CD14-positive monocyte (primary cell): ENCODE measurements at regions not wholly inside any gene's neighbourhood (a gene's known extent, or its start where the extent isn't known, plus 50 kb on each side); places are given as distances from the start of the nearest gene placed in this dataset.

Experiments used
- DNase-seq, 3 donors: peaks; one replicate each; pipeline ENCODE4 v3.0.0-alpha.2; 2011 to 2022
- H2AFZ ChIP-seq: 2 replicates; pipeline ENCODE4 v1.6.0; 2012; ENCODE audit warnings: mild to moderate bottlenecking, low read depth, low read length, inconsistent platforms; ENCODE audit not compliant: insufficient read depth, poor library complexity, severe bottlenecking
- H3K27ac ChIP-seq, 2 donors: 1 replicate in 1 of 2; 2 replicates in 1 of 2; pipeline ENCODE4 v1.5.1; 2012 to 2013; ENCODE audit warnings: low read length in 2 of 2, control low read depth in 1 of 2, inconsistent platforms in 1 of 2, low read depth in 1 of 2, mild to moderate bottlenecking in 1 of 2
- H3K27me3 ChIP-seq, 2 donors: one replicate each; pipeline versions ENCODE4 v1.6.0 to v1.6.1; 2011 to 2013; ENCODE audit warnings: low read length in 2 of 2; ENCODE audit not compliant: control insufficient read depth in 2 of 2, insufficient read depth in 2 of 2
- H3K36me3 ChIP-seq, 2 donors: replicated peaks in 1 of 2; 1 replicate in 1 of 2; 2 replicates in 1 of 2; pipeline versions ENCODE4 v1.5.1 to v1.6.1; 2012 to 2013; ENCODE audit warnings: low read length in 2 of 2, control low read depth in 1 of 2, inconsistent platforms in 1 of 2, mild to moderate bottlenecking in 1 of 2; ENCODE audit not compliant: insufficient read depth in 2 of 2, control insufficient read depth in 1 of 2
- H3K4me1 ChIP-seq, 2 donors: 1 replicate in 1 of 2; 2 replicates in 1 of 2; pipeline versions ENCODE4 v1.5.1 to v1.6.1; 2012 to 2013; ENCODE audit warnings: low read length in 2 of 2, control low read depth in 1 of 2, inconsistent platforms in 1 of 2, mild to moderate bottlenecking in 1 of 2, moderate library complexity in 1 of 2; ENCODE audit not compliant: insufficient read depth in 2 of 2, control insufficient read depth in 1 of 2
- H3K4me2 ChIP-seq: replicated peaks from 2 replicates; pipeline ENCODE3; 2012; ENCODE audit warnings: low read length, moderate library complexity, mild to moderate bottlenecking; ENCODE audit not compliant: poor library complexity, severe bottlenecking; ENCODE audit errors: extremely low read depth
- H3K4me3 ChIP-seq, 3 experiments: fragments of 200-600 bp in 1 of 3; sonication (generic) in 1 of 3; replicated peaks in 1 of 3; 1 replicate in 2 of 3; 2 replicates in 1 of 3; pipeline ENCODE4 v1.5.1; 2011 to 2013; ENCODE audit warnings: low read length in 3 of 3, mild to moderate bottlenecking in 3 of 3, control low read depth in 2 of 3, low read depth in 2 of 3, inconsistent platforms in 1 of 3, moderate library complexity in 1 of 3
- H3K79me2 ChIP-seq: 2 replicates; pipeline ENCODE4 v1.6.0; 2012; ENCODE audit warnings: mild to moderate bottlenecking, control low read depth, inconsistent platforms, low read length, moderate library complexity; ENCODE audit not compliant: insufficient read depth
- H3K9ac ChIP-seq: 2 replicates; pipeline ENCODE4 v1.6.0; 2017; ENCODE audit warnings: low read length, mild to moderate bottlenecking; ENCODE audit not compliant: insufficient read depth, poor library complexity, severe bottlenecking
- H3K9me3 ChIP-seq, 2 donors: replicated peaks in 1 of 2; 1 replicate in 1 of 2; 2 replicates in 1 of 2; pipeline versions ENCODE4 v1.5.1 to v1.6.1; 2012 to 2013; ENCODE audit warnings: low read length in 2 of 2, control low read depth in 1 of 2; ENCODE audit not compliant: control insufficient read depth in 1 of 2, insufficient read depth in 1 of 2
- H4K20me1 ChIP-seq: 2 replicates; pipeline ENCODE4 v1.6.0; 2012; ENCODE audit warnings: mild to moderate bottlenecking, low read length, control low read depth, moderate library complexity; ENCODE audit not compliant: insufficient read depth
- H3K27ac Mint-ChIP-seq, 7 donors: one replicate each; pipeline ENCODE4 v1.8.0; 2020; ENCODE audit warnings: mild to moderate bottlenecking in 7 of 7, mixed read lengths in 7 of 7, moderate library complexity in 6 of 7, inconsistent platforms in 2 of 7
- H3K27me3 Mint-ChIP-seq, 3 donors: one replicate each; pipeline ENCODE4 v1.8.0; 2021 to 2022; ENCODE audit warnings: low read depth in 3 of 3, mild to moderate bottlenecking in 3 of 3, mixed read lengths in 3 of 3, moderate library complexity in 3 of 3, inconsistent platforms in 1 of 3
- H3K36me3 Mint-ChIP-seq, 2 donors: one replicate each; pipeline ENCODE4 v1.8.0; 2020; ENCODE audit warnings: mixed read lengths in 2 of 2, inconsistent platforms in 1 of 2, mild to moderate bottlenecking in 1 of 2
- H3K4me1 Mint-ChIP-seq: one replicate; pipeline ENCODE4 v1.8.0; 2020; ENCODE audit warnings: mild to moderate bottlenecking, mixed read lengths
- H3K4me3 Mint-ChIP-seq, 2 donors: one replicate each; pipeline ENCODE4 v1.8.0; 2020; ENCODE audit warnings: mild to moderate bottlenecking in 2 of 2, mixed read lengths in 2 of 2, moderate library complexity in 1 of 2
- H3K9me3 Mint-ChIP-seq, 7 donors: one replicate each; pipeline ENCODE4 v1.8.0; 2020 to 2022; ENCODE audit warnings: mixed read lengths in 7 of 7, mild to moderate bottlenecking in 6 of 7, moderate library complexity in 6 of 7, inconsistent platforms in 2 of 7
- WGBS: methylation state at CpG from one replicate; pipeline ENCODE4 v1.1.5; 2013; ENCODE audit warnings: missing lambda C conversion rate; ENCODE audit not compliant: insufficient coverage; 5-methylcytosine and 5-hydroxymethylcytosine counted together
- intact Hi-C, 2 donors: fragments of 100-400 bp; cut with micrococcal nuclease; formaldehyde crosslinking; loops; one replicate each; pipeline versions ENCODE4 v1.15.0 to v1.15.1; 2023
- TF ChIP-seq, protein P1 (sequence below): fragments of 200-600 bp; IDR thresholded peaks from one replicate; pipeline ENCODE4 v1.8.0; 2022; ENCODE audit warnings: antibody characterized with exemption, mild to moderate bottlenecking

DNA sequence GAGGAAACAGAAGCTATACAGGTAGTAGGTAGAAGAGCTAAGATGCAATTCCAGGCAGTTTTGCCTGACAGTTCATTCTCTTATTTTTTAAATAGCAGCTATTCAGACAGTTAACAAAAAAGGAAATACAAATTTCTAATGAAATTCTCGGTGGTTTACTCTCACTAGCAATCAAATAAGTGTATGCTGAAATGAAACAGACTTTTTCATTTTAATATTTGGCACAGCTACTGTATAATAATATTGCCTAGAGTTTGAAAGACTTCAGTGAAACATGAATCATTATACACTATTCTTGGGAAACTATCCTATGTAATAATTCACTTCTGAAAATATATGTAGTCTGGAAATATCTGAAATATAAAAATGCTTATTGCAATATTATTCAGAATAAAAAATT lies 463.2 kb upstream of the AGTR1 start:
- H3K27ac ChIP-seq: no peak overlapping the region
- TF ChIP-seq, protein P1, sequence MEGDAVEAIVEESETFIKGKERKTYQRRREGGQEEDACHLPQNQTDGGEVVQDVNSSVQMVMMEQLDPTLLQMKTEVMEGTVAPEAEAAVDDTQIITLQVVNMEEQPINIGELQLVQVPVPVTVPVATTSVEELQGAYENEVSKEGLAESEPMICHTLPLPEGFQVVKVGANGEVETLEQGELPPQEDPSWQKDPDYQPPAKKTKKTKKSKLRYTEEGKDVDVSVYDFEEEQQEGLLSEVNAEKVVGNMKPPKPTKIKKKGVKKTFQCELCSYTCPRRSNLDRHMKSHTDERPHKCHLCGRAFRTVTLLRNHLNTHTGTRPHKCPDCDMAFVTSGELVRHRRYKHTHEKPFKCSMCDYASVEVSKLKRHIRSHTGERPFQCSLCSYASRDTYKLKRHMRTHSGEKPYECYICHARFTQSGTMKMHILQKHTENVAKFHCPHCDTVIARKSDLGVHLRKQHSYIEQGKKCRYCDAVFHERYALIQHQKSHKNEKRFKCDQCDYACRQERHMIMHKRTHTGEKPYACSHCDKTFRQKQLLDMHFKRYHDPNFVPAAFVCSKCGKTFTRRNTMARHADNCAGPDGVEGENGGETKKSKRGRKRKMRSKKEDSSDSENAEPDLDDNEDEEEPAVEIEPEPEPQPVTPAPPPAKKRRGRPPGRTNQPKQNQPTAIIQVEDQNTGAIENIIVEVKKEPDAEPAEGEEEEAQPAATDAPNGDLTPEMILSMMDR: no peak
- intact Hi-C loops: no loop called here
- H3K27ac Mint-ChIP-seq: no peak overlapping the region
- peaks cover 0 to 6% (median 0%) of the 10 kb centered on the region in 3 donors for H3K27me3 Mint-ChIP-seq
- no peak overlapping the region for H3K4me2 ChIP-seq
- H3K4me1 Mint-ChIP-seq: no peaks in the 10 kb centered on the region
- H3K79me2 ChIP-seq: no peaks in the 10 kb centered on the region
- no peak for DNase-seq
- no peaks in the 10 kb centered on the region for H4K20me1 ChIP-seq
- peaks cover 0 to 12% (median 8%) of the 10 kb centered on the region in 7 donors for H3K9me3 Mint-ChIP-seq
- no CpG with 5 or more reads among the region's 1 CpG for WGBS
- H3K4me1 ChIP-seq: no peaks in the 10 kb centered on the region
- no peak overlapping the region for H3K4me3 ChIP-seq
- H2AFZ ChIP-seq: no peak overlapping the region
- H3K36me3 ChIP-seq: no peaks in the 10 kb centered on the region
- peaks cover 0 to 5% of the 10 kb centered on the region in 2 donors for H3K9me3 ChIP-seq
- H3K4me3 Mint-ChIP-seq: no peak overlapping the region
- no peaks in the 10 kb centered on the region for H3K27me3 ChIP-seq
- no peaks in the 10 kb centered on the region for H3K36me3 Mint-ChIP-seq
- H3K9ac ChIP-seq: no peak overlapping the region

DNA sequence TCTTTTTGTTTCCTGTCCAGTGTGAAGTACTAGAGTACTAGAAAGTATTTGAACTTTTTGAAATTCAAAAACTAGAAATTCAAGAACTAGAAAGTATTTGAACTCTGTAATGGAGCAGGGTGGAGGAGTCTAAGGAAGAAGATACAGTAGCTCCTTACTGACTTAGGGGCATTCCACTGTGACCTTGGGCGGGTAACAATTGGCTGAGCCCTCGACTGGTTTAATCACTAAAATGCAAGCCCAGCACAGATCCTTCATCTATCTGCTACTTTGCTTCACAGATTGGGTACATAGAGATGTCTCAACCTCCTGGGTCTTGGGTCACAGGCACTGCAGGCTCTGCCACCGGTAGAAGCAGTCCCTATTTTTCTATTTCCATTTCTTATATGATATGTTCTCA lies 462.1 kb upstream of the AGTR1 start:
- Mint-ChIP-seq H3K4me1 (no peaks in the 10 kb centered on the region), H3K4me3 (no peak overlapping the region), H3K36me3 (no peaks in the 10 kb centered on the region), H3K9me3 (peaks cover 0 to 10% (median 8%) of the 10 kb centered on the region in 7 donors), H3K27ac (no peak overlapping the region), H3K27me3 (peaks cover 0 to 6% (median 0%) of the 10 kb centered on the region in 3 donors)
- Histone ChIP-seq H2AFZ (no peak overlapping the region), H3K9ac (no peak overlapping the region), H3K79me2 (no peaks in the 10 kb centered on the region), H3K4me3 (no peak overlapping the region), H3K27me3 (no peaks in the 10 kb centered on the region), H3K4me1 (no peaks in the 10 kb centered on the region), H4K20me1 (no peaks in the 10 kb centered on the region), H3K9me3 (peaks cover 0 to 5% of the 10 kb centered on the region in 2 donors), H3K36me3 (no peaks in the 10 kb centered on the region), H3K27ac (no peak overlapping the region), H3K4me2 (no peak overlapping the region)
- DNase-seq: no peak
- TF ChIP-seq, protein P1: no peak
- no CpG with 5 or more reads among the region's 3 CpGs for WGBS
- intact Hi-C loops: no loop called here
